ENCODE measurements at regions not wholly inside any gene's neighbourhood (a gene's known extent, or its start where the extent isn't known, plus 50 kb on each side); places are given as distances from the start of the nearest gene placed in this dataset.

DNA sequence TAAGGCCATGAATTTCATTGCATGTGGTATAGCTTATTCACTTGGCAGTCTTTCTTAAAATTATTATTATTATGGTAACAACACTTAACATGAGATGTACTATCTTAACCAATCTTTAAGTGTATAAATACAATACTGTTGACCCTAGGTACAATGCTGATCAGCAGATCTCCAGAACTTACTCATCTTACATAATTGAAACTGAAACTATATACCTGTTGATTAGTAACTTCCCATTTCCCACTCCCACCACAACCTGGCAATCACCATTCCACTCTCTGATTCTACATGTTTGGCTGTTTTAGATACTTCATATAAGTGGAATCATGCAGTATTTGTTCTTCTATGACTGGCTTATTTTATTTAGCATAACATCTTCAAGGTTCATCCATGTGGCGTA is 150.2 kb upstream of the POU2AF2 start:
- no peak for TF ChIP-seq ZNF274 (IDR thresholded peaks at IDR 0.05; ENCODE audit: low read depth, low read length)
- no peak overlapping the region for H3K4me3 ChIP-seq (ENCODE audit: low read length)

DNA sequence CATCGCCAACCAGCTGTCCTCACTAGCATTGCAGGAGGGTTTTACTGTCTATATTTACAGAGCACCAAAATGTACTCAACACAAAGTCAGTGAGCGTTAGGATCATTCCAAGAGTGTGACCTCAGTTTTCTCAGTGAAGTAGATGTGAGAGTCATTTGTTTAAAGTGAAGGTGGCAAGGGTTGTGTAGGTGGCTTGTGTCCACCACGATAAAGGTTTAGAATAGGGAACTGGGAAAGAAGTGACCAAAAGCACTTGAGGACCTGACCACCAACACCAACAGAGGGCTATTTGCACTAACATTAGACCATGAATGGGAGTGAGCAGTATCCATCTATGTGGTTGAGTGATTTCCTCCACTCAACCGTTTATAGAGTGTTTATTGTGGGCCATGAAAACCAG is 152.5 kb upstream of the POU2AF2 start:
- H3K4me3 ChIP-seq (ENCODE audit: low read length) = no peak overlapping the region
- no peak for TF ChIP-seq ZNF274 (IDR thresholded peaks at IDR 0.05; ENCODE audit: low read depth, low read length)

DNA sequence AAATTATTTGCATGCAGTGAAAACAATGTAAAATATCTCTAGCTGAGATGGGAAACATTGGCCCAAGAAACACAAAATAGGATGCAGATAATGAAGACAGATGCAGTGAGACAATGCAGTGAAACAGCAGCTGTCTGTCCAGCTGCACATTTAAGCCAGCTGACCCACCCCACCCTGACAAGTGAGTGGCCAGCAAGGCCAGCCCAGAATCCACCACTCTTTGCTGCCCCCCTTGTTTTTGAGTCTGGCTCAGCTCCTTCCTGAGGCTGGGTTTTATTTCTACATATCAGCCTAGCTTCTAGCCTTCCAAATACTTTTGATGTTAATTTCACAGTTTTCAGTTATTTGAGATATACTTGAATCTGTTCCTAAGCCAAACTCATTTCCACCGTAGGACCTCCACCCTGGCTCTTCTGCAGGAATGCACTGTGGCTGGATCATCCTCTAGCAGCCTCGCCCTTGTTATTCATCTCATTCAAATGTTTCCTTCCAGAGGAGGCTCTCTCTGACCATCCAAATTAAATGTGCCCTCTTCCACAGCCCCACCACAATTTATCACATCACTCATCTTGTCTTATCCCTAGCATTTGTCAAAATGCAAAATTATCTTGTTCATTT is 154.1 kb upstream of the POU2AF2 start:
- TF ChIP-seq ZNF274 (IDR thresholded peaks at IDR 0.05; ENCODE audit: low read depth, low read length) = no peak
- no peak overlapping the region for H3K4me3 ChIP-seq (ENCODE audit: low read length)

DNA sequence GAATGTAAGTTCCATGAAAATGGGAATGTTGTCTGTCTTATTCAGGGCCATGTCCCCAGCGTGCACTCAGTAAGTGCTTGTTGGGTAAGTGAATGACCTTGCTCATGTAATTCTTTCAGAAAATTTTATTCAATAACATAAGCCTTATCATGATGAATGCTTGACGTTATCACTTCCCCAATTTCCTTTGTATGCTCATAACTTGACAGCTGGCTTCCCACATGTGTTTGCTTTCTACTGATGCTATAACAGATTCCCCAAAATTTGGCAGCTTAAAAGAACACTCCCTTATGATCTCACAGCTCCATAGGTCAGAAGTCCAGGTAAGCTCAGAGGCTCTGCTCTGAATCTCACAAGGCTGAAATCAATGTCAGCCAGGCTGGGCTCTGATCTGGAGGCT is 155.8 kb upstream of the POU2AF2 start:
- no peak overlapping the region for H3K4me3 ChIP-seq (ENCODE audit: low read length)
- TF ChIP-seq ZNF274 (IDR thresholded peaks at IDR 0.05; ENCODE audit: low read depth, low read length) = no peak

DNA sequence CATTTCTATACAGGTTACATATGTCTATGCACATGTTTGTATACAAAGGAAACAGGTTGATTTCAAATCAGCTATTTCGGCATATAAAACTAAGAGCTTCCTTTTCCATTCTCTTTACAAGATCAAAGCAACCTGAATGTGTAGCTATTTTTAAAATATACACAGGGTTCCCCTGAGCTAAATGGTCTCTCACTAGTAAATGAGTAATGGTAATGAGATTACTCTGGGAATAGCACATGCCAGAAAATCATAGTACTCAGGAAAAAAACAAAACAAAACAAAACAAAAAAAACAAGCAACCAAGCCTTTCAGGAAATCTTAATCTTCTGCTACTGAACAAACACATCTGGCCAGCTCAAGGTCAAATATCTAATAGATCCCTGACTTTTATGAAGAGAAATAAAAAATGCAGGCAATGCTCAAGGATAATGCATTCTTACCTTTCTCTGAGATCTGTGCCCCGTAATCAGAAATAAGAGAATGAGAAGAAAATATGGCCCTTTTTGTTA is 156.6 kb upstream of the POU2AF2 start:
- no peak overlapping the region for H3K4me3 ChIP-seq (ENCODE audit: low read length)
- TF ChIP-seq ZNF274 (IDR thresholded peaks at IDR 0.05; ENCODE audit: low read depth, low read length) = no peak

DNA sequence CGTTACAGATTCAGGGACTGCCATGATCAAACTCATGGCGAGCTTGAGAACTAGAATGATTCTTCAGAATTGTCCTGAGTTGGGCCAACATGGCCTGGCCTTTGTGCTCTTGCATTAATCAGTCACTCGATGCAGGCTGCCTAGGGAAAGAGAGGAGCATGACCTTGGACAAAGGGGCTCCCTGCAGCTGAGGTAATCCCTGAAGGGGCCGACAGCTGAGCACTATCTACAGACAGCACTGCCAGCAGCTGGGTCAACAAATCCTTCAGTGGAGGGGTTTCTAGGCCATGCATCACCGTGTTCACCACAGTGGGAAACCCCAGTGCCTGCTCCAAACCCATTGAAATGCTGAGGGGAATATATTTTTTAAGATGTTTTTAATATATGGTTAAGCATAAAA is 159.5 kb upstream of the POU2AF2 start:
- TF ChIP-seq ZNF274 (IDR thresholded peaks at IDR 0.05; ENCODE audit: low read depth, low read length) = no peak
- no peak overlapping the region for H3K4me3 ChIP-seq (ENCODE audit: low read length)

DNA sequence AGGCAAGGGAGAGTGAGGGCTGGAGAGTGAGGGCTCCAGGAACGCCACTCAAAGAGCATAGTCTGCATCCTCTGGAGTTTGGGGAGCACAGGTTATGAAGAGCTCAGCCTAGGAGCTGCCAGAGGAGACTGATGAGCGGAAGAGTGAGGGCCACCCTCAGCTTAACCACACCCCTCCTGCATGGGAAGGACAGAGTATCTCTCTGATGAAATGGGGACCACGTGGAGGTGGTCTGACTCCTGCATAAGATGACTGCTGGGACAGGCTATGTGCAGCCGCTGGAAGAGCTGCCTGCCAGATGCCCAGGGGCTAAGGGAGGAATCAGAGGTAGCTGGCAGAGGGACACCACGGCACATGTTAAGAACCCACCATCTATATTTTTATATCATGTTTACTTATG is 162.9 kb upstream of the POU2AF2 start:
- no peak overlapping the region for H3K4me3 ChIP-seq (ENCODE audit: low read length)
- no peak for TF ChIP-seq ZNF274 (IDR thresholded peaks at IDR 0.05; ENCODE audit: low read depth, low read length)

DNA sequence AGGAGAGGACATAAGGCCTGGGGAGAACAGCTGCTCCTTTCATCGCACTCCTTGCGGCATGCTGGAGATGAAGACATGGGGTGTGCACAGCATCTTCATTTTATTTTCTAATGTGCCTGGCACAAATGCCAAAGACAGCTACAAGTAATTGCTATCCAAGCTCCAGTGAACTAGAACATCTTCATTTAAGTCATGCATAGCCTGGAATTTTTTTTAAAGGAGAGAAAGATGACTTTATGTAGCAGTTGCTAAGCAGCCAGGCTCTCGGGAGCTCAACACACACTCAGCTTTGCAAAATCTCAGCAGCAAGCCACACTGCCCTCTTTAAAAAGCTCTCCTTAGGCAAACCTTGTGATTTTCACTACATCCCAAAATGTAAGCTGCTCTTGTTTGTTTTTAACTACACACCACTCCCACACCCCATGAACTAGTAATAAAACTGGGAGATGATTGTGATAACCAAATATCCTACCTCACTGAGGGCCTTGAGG is 164.5 kb upstream of the POU2AF2 start:
- no peak for TF ChIP-seq ZNF274 (IDR thresholded peaks at IDR 0.05; ENCODE audit: low read depth, low read length)

DNA sequence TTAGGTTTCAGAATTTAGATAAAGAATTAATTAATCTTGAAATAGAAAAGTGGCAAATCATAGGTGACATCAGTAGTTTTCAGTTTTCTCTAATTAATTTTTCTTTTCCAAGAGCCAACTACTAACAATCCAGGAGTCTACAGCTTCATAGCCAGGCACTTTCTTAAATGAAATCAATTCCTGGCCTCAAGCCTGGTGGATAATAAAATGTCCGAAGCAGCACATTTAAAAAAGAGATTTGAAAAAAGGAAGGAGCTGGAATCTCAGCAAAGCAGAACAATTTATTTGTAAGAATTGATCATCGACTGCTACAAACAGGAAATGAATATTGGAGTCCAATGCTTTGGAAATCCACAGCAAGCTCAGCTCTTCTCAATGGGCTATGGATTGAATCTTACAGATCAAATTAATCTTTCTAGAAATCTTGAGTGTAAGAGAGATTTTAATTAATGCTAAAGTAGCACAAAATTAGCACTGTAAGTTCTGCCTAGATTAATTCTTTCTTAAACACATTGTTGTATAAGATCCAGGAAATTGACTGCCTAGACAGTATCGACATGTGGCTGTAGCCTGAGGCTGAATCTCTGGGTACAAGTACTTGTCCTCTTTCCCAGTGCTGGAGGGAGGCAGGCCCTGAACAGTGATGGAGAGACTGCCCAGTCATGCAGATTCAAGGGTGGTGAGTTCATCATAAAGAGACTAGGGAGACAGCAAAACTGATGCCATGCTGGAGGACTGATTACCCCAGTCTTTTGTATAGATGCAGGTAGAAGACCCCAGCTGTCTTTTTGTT is 167.8 kb upstream of the POU2AF2 start:
- TF ChIP-seq ZNF274 (IDR thresholded peaks at IDR 0.05; ENCODE audit: low read depth, low read length) = no peak
- H3K4me3 ChIP-seq (ENCODE audit: low read length) = no peak overlapping the region

More for the DNA sequence above, 164.5 kb upstream of the POU2AF2 start:
- H3K4me3 ChIP-seq (ENCODE audit: low read length) = no peak overlapping the region

DNA sequence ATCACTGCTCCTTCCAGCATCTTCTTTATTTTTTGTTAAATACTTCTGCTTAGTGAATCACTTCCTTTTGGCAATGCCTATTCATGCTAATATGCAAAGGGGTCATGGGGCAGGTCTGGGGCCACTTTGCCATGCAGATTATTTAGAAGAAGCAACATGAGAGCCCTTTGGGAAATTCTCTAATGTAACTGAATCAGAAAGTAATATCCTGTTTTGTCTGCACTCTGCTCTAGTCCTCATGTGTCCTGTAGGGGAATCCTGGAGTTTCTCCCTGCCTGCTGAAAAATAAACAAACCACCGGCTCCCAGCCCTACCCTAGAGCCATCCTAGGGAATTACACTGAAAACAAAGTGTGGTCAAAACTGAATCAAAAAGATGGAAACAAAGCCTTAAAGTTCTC is 176.5 kb upstream of the POU2AF2 start:
- no peak for TF ChIP-seq ZNF274 (IDR thresholded peaks at IDR 0.05; ENCODE audit: low read depth, low read length)
- no peak overlapping the region for H3K4me3 ChIP-seq (ENCODE audit: low read length)

DNA sequence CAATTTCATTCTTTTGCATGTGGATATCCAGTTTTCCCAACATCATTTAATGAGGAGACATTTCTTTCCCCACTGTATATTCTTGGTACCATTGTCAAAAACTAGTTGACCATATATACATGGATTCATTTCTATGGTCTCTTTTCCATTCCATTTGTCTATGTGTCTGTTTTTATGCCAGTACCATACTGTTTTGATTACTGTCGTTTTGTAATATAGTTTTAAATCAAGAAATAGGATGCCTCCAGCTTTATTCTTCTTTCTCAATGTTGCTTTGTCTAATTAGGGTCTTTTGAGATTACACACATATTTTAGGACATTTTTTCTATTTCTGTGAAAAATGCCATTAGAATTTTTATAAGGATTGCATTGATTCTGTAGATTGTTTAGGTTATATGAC is 177.5 kb upstream of the POU2AF2 start:
- TF ChIP-seq ZNF274 (IDR thresholded peaks at IDR 0.05; ENCODE audit: low read depth, low read length) = no peak
- H3K4me3 ChIP-seq (ENCODE audit: low read length) = no peak overlapping the region

DNA sequence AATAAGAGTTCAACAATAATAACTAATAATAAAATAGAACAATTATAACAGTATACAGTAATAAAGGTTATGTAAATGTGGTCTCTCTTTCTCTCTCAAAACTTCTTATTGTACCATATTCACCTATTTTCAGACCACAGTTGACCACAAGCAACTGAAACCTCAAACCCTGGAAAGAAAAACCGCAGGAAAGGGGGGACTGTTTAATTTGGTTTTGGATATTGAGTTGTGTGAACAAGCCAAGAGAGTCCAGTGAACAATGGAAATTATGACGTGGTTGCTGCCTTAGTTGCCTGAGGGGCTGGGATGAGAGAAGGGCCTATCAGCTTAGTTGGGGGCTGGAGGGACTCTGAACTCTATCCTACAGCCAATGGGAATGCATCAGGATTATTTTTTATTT is 178.7 kb upstream of the POU2AF2 start:
- TF ChIP-seq ZNF274 (IDR thresholded peaks at IDR 0.05; ENCODE audit: low read depth, low read length) = no peak
- no peak overlapping the region for H3K4me3 ChIP-seq (ENCODE audit: low read length)

DNA sequence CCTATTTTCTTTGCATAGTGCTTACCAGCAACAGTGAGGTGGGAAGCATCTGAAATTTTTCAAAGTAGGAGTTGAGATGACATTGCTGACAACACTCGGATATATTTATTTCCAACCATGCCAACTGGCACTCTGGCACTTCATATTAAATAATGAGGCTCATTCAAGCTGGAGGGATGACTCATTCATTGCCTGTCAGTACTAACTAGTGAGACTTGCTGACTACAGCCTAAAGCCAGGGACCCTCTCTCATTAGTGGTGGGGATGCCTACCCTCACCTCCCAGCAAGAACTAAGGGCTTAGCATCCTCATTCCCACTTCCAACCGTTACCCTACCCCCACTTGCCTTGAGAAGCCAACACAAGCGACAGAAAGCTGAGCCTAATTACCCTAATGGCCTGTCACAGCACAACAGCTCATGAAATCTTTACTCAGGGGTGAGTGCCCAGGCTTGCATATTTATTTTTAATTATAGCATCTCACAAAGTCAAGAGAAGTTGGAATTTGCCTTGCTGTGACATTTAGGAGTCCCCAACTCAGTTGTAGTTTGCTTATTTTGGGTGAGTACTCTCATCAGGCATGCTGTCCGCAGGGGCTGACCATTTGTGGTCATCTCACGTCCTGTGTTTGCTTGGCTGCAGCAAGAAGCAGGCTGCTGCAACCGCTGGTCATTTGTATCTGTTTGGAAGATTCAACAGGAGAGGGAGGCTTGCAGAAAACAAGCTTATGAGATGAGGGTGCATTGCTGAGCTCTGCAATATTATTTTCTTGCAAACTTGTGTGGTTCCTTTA is 181.6 kb upstream of the POU2AF2 start:
- no peak overlapping the region for H3K4me3 ChIP-seq (ENCODE audit: low read length)
- no peak for TF ChIP-seq ZNF274 (IDR thresholded peaks at IDR 0.05; ENCODE audit: low read depth, low read length)

DNA sequence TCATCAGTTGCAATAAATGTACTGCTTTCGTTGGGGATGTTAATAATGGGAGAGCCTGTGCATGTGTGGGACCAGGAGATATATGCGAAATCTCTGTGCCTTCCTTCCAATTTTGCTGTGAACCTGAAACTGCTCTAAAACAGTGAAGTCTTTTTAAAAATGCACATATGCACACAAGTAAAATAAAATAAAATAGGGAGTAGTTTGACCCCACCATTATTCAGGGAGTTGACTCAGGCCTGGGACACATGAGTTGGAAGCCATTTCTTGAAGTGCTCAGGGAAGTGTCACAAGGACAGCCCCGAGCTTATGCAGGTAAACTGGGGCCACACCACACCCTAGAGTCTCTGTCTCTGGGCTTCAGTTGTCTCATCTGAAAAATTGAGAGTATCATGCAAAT is 183.1 kb upstream of the POU2AF2 start:
- TF ChIP-seq ZNF274 (IDR thresholded peaks at IDR 0.05; ENCODE audit: low read depth, low read length) = no peak
- H3K4me3 ChIP-seq (ENCODE audit: low read length) = no peak overlapping the region
